NCI-H82 treated with DMSO at 0.1 percent for 48 hours (cell line): ENCODE measurements at regions not wholly inside any gene's neighbourhood (a gene's known extent, or its start where the extent isn't known, plus 50 kb on each side); places are given as distances from the start of the nearest gene placed in this dataset.
"Not testable (repeated sequence)": the region's sequence is repeated elsewhere in the genome, so short reads cannot be mapped to it uniquely, and the experiment has no call there.

Experiments
- DNase-seq: peaks from one replicate; lab custom pipeline; 2025; ENCODE audit not compliant: unreplicated experiment; lab: John Stamatoyannopoulos, UW

DNA sequence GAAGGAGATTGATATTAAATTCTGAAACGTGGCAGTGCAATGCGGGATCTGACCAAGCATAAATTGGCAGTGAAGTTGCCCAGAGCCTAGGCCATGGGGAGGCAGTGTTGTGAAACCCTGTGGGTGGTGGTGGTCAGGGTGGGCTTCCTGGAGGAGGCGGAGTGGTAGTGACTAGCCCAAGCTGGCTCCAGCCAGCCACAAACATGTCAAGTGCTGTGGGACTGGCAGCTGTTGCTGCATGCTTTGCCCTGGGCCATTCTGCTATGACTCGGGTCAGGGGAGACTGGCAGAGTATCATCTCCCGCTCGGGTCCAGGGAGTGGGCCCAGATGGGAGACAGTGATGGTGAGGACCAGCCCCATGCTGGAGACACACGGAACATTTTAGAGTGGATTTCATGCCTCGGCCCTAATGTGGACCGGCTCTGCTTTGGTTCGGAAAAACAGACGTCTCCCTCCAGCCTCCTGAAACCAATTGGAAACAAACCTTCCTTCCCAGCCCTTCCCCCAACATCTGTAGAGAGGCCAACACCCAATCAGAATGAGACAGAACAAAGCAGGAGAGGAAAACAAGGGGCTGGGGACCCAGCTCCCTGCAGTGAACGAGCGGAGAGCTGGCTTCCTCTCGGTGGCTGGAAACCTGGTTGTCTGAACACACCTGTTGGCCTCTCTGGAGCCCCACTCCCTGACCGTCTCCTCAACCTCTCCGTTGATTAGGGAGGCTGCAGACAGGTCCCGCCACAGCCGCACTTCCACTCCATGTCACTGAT is 58.2 kb downstream of the TMEM270 start:
- no peak for DNase-seq

DNA sequence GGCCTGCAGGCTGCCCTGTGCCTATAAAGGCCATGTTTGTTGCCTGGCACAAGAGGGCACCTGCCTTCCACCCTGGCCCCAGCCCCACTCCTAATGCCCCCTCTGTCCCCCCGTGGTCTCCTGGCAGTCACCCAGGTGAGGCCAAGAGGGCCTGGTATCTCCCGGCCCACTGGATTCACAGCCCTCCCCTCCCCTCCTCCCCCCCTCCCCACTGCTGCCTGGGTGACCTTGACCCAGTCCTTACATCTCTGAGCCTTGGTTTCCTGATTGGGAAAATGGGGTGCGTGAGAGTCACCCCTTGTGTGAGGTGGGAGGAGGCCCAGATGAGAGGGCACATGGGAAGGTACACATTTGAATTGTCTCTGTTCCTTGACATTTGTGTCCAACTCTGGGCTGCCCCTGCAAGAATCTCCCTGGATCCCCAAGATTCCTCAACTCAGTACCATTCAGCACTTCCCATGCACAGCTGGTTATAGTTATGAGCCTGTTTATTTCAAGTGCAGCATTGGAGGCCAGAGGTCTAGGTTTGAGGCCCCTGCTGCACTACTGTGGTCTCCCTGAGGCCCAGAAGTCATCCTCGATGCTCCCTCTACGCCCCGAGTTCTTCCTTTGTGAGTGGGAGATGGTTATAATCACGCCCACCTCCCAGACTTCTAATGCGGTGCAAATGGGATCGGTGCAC is 58.9 kb downstream of the TMEM270 start:
- DNase-seq, result no peak

DNA sequence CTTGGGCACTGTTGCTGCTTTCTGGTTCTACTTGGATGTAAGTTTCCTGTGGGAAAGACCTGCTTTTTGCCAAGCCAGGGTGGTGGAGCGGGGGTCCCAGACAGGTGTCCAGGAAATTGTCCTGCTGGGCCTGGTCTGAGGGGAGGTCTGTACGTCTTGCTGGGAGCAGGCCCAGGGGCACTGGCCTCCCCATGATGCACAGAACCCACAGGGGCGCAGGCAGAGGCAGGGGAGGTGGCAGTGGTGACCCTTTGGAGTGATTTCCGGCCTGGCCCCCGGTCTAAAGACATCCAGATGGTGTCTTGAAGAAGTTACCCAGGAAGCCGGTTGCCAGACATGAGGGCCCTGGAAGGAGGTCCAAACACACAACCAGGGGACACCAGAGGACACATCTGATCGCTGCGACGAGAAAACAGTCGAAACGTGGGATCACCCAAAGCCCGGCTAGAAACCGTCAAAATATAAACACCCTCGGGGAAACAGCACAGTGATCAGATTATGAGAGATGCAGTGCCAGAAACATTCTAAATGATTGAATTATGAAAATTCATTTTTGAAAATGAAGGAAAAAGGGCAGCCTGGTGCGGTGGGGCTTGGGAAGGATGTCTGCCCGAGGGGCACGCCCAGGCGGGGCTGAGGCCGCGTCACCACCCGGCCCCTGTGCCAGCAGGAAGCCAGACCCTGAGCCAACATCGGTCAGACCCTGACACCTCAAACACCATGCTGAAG is 59.6 kb downstream of the TMEM270 start:
- no peak for DNase-seq

DNA sequence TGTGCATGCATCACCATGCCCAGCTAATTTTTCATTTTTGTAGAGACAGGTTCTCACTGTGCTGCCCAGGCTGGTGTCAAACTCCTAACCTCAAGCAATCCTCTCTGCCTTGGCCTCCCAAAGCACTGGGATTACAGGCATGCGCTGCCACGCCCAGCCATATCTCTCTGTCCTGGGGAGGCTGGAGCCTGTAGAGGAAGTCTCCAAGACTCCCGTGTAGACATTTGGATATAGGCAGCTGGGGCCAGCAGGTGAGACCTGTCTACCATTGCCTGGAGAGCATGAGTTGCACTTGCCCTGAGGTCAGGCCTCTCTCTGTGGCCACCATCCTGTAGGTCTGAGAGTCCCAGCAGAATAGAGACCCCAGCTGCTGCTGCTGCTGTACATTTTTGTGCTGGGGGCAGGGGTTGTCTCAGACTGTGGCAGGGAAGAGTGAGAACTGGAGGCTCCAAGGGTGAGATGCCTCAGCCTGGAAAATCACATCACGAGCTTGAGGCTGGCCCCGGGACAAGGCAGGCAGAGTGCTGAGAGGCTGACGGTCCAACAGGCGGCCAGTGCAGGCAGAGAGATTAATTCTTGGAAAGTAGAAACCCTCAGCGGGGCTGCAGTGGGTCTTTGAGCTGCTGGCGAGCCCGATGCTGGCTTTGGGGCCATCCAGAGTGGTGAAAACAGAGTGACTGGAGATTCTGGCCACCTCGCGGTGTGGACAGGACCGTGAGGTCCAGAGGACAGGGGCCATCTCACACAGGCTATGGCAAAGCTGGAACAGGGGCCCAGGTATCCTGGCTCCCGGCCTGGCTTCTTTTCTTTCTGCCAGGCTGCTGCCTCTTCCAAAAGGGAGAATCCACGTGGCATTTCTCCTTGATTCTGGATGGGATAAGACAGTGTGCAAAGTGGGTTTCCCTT is 60.9 kb downstream of the TMEM270 start:
- DNase-seq, result no peak

DNA sequence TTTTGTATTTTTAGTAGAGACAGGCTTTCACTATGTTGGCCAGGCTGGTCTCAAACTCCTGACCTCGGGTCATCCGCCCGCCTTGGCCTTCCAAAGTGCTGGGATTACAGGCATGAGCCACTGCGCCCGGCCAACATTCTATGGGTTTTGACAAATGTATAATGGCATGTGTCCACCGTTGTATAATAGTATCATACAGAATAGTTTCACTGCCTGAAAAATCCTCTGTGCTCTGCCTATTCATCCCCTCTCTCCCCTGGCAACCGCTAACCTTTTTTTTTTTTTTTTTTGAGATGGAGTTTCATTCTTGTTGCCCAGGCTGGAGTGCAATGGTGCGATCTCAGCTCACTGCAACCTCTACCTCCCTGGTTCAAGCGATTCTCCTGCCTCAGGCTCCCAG is 67.7 kb downstream of the TMEM270 start:
- not testable (repeated sequence) for DNase-seq

DNA sequence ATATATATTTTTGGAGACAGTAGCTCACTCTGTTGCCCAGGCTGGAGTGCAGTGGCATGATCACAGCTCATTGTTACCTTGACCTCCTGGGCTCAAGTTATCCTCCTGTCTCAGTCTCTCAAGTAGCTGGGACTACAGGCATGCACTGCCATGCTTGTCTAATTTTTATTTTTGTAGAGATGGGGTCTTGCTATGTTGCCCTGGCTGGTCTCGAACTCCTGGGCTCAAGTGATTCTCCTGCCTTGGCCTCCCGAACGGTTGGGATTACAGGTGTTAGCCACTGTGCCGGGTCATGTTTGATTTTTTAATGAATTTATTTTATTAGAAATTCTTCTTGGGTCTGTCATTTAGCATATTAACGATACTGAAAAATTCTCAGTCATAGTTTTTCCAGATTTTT is 70.5 kb downstream of the TMEM270 start:
- no peak for DNase-seq

DNA sequence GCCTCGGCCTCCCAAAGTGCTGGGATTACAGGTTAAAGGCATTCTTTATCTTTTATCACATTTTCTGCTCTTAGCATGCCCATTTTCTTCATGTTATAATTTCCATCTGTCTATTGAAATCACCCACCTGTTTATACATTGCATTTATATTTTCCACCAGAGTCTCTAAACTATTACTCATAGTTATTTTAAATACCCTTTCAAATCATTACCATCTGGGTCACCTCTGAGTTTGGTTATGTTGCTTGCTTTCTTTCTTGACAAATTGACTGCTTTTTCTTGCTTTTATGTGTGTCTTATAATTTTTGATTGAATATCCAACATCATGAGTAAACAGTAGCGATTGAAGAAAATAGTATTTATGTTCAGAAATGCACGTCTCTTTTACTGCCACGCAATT is 71.4 kb downstream of the TMEM270 start:
- no peak for DNase-seq

DNA sequence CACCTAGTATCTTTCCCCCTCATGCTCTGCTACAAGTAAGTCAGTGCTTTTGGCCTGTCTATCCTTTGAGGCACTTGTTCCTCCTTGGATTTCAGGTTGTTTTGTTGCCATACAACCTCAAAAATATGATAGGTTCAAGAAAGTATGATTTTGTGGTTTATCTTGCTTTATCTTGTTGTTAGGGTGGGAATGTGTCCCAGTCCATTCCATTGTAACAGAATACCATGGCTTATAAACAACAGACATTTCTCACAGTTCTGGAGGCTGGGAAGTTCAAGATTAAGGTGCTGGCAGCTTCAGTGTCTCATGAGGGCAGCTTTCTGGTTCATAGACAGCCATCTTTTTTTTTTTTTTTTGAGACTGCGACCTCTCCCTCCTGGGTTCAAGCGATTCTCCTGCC is 72.1 kb downstream of the TMEM270 start:
- no peak for DNase-seq

DNA sequence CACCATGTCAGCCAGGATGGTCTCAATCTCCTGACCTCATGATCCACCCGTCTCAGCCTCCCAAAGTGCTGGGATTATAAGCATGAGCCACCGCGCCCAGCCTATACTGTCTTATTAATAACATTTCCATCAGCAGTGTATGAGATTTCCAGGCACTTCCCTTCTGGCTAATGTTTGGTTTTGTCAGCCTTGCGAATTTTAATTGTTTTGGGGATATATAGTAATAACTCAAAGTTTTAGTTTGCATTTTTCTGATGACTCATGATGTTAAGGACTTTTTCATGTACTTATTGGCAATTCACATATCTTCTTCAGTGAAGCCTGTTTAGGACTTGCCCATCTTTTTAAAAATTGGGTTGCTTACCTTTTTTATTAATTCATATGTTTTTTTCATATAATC is 76.0 kb downstream of the TMEM270 start:
- DNase-seq, result no peak

DNA sequence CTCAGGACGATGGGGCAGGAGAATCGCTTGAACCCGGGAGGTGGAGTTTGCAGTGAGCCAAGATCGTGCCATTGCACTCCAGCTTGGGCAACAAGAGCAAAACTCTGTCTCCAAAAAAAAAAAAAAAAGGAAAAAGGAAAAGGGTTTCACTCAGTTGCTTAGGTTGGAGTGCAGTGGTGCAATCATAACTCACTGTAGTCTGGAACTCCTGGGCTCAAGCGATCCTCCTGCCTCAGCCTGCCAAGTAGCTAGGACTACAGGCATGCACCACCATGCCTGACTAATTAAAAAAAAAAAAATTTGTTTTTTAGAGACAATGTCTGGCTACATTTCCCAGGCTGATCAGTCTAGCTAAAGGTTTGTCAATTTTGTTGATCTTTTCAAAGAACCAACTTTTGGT is 76.7 kb downstream of the TMEM270 start:
- not testable (repeated sequence) for DNase-seq

DNA sequence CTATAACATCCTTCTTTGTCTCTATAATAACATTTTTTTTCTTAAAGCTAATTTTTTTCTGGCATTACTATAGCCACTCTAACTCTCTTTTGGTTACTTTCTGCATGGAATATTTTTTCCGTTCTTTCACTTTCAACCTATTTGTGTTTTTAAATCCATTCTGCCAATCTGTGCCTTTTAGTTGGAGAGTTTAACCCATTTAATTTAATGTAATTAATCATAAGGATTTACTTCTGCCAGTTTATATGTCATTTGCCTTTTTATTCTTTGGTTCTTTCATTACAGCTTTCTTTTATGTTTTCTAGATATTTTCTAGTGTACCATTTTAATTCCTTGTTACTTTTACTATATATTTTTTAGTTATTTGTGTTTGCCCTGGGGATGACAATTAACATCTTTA is 78.6 kb downstream of the TMEM270 start:
- no peak for DNase-seq

DNA sequence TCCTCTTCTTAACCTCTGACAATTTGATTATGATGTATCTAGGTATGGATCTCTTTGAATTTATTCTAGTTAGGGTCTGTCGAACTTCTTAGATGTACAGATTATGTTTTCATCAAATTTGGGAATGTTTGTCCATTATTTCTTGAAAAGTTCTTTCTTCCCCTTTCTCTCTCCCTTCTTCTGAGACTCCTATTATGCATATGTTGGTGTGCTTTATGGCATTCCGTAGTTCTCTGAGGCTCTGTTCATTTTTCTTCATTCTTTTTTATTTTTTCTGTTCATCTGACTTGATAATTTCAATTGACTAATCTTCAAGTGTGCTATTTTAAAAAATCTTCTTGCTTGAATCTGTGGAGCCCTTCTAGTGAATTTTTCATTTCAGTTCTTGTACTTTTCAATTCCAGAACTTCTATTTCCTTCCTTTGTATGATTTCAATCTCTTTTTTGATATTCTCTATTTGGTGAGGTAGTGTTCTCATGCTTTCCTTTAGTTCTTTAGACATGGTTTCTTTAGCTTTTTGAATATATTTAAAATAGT is 79.8 kb downstream of the TMEM270 start:
- no peak for DNase-seq

DNA sequence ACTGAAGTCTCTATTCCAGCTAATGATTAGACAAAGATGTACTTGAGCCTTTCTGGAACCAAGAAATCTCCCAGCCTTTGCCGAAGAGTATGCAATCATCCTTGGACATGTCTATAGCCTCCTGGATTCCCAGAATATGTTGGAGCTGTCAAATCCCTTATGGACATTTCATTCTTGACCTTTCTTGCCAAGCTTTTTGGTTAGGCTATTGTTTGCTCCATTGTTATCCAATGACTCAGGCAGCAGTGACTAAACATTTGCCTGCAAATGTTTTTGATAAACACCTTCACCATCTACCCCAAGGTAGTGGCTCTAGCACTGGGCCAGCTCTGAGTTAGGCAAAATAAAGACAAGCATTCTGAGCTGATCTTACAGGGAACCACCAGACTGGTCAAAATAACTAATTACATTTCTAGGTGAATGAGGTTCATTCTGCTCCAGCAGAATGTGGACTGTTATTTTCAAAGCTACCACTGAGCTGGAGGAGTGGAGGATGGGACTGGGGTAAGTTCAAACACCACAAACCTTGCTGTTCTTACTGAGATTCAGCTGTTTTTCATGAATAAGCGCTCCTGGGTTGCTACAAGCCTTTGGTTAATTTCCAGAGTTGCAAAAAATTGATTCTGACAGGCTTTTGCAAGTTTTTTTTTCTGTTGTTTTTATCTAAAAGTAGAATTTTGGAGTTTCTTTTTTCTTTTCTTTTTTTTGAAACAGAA is 81.0 kb downstream of the TMEM270 start:
- no peak for DNase-seq

DNA sequence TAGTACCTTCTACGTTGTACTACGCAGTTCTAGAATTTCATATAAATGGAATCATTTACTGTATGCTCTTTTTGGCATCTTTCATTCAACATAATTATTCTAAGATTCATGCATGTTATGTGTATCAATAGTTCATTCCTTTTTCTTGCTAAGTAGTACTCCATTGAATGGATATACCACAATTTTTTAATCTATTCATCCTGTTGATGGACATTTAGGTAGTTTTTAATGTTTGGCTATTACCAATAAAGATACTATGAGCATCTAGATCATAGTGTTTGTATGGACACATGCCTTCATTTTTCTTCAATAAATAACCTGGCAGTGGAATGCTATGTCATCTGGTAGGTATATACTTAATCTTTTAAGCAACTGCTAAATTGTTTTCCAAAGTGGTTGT is 83.0 kb upstream of the ELN start:
- no peak for DNase-seq

DNA sequence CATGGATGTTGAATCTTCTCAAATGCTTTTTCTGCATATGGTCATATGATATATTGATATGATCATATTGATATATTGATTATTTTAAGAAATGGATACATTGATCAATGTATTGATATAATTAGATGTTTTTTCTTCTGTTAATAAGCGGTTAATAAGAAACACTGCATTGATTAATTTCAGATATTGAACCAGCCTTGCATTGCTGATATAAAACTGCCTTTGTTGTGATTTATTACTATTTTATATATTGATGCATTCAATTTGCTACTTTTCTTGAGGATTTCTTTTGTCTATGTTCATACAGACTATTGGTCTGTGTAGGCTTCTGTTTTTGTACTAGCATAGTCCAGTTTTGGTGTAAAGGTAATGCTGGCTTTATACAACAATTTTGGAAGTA is 79.7 kb upstream of the ELN start:
- no peak for DNase-seq

DNA sequence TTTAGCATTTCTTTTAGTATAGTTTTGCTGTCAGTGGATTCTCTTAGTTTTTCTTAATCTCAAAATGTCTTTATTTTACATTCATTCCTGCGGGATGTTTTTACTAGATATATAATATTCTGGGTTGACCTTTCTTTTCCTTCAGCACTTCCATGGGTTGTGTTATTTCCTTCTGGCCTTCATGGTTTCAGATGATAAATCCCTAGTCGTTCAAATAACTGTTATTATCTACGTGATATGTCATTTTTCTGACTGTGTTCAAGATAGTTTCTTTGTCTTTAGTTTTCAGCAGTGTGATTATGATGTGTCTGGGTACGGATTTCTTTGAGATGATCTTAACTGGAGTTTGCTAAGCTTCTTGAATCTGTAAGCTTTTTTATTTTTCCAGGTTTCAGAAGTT is 75.7 kb upstream of the ELN start:
- DNase-seq, result no peak

DNA sequence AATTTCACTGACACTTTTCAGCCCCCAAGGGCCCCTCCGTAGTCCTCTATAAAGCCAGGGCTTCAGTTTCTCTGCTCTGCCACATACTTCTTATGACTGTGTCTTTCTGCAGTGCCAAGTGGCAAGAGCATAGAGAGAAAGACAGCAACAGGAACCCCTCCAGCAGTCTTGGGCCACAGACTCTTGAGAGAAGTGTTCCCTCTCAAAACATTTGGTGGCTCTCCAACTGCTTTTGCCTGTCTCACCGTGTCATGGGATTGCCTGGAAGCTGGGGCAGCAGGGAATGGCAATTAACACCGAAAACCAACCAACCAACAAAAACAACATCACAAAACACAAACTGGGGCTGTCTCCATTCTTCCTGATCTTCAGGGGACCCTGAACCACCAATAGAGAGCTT is 73.8 kb upstream of the ELN start:
- DNase-seq, result no peak

DNA sequence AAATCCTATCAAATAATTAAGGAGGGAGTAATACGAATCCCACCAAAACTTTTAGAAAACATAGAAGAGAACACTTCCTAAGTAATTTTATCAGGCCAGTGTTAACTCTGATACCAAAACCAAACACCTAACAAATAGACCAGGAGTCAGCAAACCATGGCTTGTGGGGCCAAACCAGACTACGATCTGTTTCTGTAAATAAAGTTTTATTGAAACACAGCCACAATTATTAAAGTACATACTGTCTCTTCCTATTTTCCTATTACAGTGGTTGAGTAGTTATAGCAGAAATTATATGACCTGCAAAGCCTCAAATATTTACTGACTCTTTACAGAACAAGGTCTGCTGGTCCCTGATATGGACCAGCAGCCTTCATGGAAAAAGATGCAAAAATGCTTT is 73.1 kb upstream of the ELN start:
- no peak for DNase-seq

DNA sequence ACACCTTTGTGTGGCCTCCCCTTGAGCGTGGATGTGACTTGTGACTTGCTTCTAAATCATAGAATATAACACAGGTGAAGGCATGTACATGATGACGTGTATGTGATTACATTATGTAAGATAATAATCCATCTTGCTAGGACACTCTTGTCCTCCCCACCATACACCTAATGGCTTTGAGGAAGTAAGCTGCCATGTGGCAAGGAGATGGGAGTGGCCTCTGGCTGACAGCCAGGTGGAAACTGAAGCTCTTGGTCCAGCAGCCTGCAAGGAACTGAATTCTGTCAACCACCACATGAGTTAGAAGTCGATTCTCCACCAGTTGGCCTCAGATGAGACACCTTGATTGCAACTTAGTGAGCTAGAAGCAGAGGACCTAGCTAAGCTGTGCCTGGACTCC is 67.4 kb upstream of the ELN start:
- DNase-seq, result no peak

DNA sequence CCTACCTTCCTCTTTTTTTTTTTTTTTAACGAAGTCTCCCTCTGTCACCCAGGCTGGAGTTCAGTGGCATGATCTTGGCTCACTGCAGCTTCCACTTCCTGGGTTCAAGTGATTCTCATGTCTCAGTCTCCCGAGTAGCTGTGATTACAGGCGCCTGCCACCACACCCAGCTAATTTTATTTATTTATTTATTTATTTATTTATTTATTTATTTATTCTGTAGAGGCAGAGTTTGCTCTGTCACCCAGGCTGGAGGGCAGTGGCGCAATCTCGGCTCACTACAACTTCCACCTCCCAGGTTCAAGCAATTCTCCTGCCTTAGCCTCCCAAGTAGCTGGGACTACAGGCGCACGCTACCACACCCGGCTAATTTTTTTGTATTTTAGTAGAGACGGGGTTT is 66.0 kb upstream of the ELN start:
- DNase-seq, result not testable (repeated sequence)
